Epithelial cell of esophagus (primary cell): ENCODE measurements at regions not wholly inside any gene's neighbourhood (a gene's known extent, or its start where the extent isn't known, plus 50 kb on each side); places are given as distances from the start of the nearest gene placed in this dataset.

Experiments used
- DNase-seq: peaks from one replicate; pipeline ENCODE4 v3.0.0; 2010; ENCODE audit warnings: low read depth
- H3K4me3 ChIP-seq: 2 replicates; pipeline ENCODE4 v1.5.1; 2011; ENCODE audit warnings: mild to moderate bottlenecking, low read length, control low read depth
- TF ChIP-seq, protein P1 (sequence below): IDR thresholded peaks from 2 replicates; pipeline ENCODE4 v1.5.1; 2011; ENCODE audit warnings: low read depth, mild to moderate bottlenecking, low read length, control low read depth, inconsistent platforms; ENCODE audit not compliant: insufficient read depth; ENCODE audit errors: missing control alignments

GRCh38 chr2:236943841-236944513 is 141.7 kb upstream of the COPS8 start:
- H3K4me3 ChIP-seq, result no peak overlapping the region
- TF ChIP-seq, protein P1, sequence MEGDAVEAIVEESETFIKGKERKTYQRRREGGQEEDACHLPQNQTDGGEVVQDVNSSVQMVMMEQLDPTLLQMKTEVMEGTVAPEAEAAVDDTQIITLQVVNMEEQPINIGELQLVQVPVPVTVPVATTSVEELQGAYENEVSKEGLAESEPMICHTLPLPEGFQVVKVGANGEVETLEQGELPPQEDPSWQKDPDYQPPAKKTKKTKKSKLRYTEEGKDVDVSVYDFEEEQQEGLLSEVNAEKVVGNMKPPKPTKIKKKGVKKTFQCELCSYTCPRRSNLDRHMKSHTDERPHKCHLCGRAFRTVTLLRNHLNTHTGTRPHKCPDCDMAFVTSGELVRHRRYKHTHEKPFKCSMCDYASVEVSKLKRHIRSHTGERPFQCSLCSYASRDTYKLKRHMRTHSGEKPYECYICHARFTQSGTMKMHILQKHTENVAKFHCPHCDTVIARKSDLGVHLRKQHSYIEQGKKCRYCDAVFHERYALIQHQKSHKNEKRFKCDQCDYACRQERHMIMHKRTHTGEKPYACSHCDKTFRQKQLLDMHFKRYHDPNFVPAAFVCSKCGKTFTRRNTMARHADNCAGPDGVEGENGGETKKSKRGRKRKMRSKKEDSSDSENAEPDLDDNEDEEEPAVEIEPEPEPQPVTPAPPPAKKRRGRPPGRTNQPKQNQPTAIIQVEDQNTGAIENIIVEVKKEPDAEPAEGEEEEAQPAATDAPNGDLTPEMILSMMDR, result no peak
- DNase-seq, result no peak

DNA sequence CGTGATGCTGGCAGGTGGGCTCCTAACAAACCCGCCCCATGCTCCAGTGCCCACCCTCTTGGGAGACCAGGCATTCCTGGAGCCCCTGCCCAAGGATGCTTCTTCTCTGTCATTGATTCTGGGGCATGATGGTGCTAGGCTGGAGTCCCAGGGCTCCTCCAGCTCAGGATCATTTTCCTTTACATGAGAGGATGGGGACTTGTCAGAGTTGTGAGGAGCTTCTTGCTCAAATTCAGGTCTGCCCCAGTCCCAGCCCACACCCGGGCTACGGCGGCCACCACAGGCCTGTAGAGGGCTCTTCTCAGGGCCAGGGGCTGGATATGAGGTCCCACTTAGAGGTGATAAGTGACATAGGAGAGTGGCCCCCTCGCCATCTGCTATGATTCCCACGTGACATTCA is 141.1 kb upstream of the COPS8 start:
- TF ChIP-seq, protein P1, result no peak
- no peak for DNase-seq
- no peak overlapping the region for H3K4me3 ChIP-seq

DNA sequence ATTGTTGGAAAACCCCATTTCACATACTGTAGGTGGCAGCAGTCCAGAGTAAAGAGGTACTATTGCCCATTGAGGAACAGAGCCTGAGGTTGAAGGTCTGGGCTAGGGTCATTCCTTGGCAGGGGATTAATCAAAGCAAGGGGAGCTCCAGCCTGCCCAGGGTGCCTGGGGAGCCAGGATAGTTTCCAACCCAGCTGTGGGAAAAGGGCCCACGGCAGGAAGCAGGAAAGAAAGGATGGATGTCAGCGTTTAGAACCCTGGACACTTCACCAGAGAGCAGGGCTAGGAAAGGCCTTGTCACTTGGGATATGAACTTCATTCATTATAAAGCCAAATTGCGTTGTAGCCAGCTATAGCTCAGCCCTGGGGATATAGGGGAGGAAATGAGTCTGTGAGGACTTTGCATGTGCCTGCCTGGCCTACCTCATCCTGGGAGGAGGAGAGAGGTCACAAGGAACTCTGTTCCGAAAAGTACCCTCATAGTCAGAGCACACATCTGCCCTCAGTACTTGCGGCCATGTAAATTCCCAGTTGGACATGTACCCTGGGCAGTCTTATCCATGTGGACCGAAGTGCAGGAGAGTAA is 140.2 kb upstream of the COPS8 start:
- TF ChIP-seq, protein P1, result no peak
- DNase-seq, result no peak
- no peak overlapping the region for H3K4me3 ChIP-seq

DNA sequence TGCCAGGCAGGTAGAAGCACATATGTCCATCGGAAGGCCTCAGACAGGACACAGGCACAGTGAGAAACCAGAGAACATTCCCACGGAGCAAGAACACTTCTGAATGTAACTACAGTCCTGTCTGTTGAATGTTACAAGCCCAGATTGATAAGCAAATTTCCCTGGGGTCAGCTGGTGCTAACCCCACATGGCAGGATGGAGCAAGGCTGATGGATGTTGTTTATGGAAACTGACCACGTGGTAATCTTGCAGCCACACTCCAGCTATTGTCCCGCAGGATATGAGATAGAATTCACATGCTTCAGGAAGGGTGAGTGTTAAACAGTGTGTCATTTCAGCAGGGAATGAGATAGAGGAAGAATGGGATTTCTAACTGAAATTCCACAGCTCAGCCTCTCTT is 138.8 kb upstream of the COPS8 start:
- TF ChIP-seq, protein P1, result no peak
- H3K4me3 ChIP-seq, result no peak overlapping the region
- no peak for DNase-seq

DNA sequence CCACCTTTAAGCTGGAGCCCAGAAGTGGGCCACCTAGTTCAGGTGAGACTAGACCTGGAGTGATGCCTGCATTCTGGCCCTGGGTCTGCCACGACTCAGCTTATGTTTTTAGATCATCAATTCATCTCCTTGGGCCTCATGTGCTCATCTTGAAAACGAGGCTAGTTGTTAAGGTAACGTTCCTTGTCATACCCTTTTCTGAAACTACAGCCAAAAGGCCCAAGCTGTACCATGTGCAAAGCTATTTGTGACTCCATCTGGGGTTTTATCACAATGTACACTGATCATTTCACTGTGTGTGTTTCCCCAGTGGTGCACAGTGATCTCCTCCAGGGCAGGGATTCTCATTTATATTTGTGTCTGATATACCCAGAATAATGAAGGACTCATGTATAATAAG is 138.4 kb upstream of the COPS8 start:
- no peak for DNase-seq
- H3K4me3 ChIP-seq, result no peak overlapping the region
- TF ChIP-seq, protein P1, result no peak

- TF ChIP-seq, protein P1, result no peak
- no peak for DNase-seq
- H3K4me3 ChIP-seq, result no peak overlapping the region
Measured at GRCh38 chr2:236947896-236948295, 137.8 kb upstream of the COPS8 start.
